ENCODE measurements at regions not wholly inside any gene's neighbourhood (a gene's known extent, or its start where the extent isn't known, plus 50 kb on each side); places are given as distances from the start of the nearest gene placed in this dataset.
"Not testable (repeated sequence)": the region's sequence is repeated elsewhere in the genome, so short reads cannot be mapped to it uniquely, and the experiment has no call there.

DNA sequence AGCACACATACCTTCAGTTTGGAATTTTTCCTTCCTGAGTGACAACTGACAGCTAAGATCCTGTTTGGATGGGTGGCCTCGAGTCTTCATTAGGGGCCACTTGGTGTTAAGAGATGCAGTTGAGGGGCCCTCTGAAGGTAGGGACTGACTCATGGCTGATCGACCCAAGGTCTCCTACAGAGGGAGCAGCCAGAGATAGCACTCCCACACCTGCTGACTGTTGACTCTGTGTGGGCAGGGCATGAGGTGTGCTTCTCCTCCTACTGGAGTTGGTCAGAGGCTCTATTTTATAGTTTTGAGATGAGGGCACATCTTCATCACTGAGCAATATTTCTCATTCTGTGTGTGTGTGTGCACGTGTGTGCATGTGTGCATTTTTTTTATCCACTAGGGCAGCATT is 378.8 kb upstream of the PODXL start:
- no peak for DNase-seq (ENCODE audit: low spot score)

GRCh38 chr7:131934452-131934851 is 378.0 kb upstream of the PODXL start:
- no peak for DNase-seq (ENCODE audit: low spot score)

GRCh38 chr7:131933751-131934289 is 377.4 kb upstream of the PODXL start:
- no peak for DNase-seq (ENCODE audit: low spot score)

DNA sequence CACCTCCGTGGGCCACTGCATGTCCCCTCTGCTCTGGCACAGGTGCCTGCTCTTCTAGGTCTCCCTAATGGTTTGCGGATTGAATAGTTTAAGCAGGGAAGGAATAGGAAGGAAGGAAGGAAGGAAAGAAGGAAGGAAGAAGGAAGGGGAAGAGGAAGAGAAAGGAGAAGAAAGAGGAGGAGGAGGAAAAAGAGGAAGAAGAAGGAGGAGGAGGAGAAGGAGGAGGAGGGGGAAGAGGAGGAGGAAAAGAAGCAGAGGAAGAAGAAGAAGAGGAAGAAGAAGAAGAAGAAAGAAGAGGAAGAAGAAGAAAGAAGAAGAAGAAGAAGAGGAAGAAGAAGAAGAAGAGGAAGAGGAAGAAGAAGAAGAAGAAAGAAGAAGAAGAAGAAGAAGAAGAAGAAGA is 376.8 kb upstream of the PODXL start:
- DNase-seq (ENCODE audit: low spot score): not testable (repeated sequence)

- DNase-seq (ENCODE audit: low spot score): no peak
These were observed 375.8 kb upstream of the PODXL start for GRCh38 chr7:131932271-131932670.

- no peak for DNase-seq (ENCODE audit: low spot score)
These were observed 374.9 kb upstream of the PODXL start for GRCh38 chr7:131931370-131931769.

DNA sequence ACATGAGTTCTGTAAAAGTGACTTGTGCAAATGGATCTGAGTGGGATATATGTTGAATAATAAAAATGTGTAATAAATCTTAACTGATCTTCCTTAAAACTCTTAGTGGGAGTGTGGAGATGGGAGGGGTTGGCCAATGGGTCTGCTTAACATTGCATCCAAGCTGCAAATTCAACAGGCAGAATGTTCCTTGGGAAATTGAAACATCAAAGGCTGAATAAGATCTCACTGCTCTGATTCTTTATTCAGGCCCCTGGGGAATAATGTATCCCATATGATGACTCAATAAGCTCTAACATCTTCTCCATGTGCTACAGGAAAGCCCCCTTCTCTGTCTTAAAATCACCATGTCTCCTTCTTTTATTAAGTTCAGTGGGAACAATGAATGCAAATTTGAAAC is 373.2 kb upstream of the PODXL start:
- DNase-seq (ENCODE audit: low spot score): no peak

- no peak for DNase-seq (ENCODE audit: low spot score)
These were observed 371.5 kb upstream of the PODXL start for GRCh38 chr7:131927770-131928423.

- no peak for DNase-seq (ENCODE audit: low spot score)
These were observed 369.2 kb upstream of the PODXL start for GRCh38 chr7:131925636-131926035.

DNA sequence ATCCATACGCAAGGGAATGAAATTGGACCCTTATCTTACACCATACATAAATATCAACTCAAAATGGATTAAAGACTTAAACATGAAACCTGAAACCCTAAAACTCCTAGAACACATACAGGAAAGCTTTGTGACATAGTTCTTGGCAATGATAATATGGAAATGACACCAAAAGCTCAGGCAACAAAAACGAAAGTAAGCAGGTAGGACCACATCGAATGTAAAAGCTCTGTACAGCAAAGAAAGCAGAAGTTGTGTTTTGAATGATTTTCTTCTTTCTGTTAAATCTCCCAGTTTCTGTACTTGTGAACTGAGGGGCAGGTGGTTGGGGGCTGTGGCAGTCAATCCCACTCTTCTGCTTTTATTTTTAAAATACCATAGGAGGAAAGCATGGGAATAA is 368.4 kb upstream of the PODXL start:
- no peak for DNase-seq (ENCODE audit: low spot score)

- DNase-seq (ENCODE audit: low spot score): not testable (repeated sequence)
These were observed 366.5 kb upstream of the PODXL start for GRCh38 chr7:131922948-131923347.

- no peak for DNase-seq (ENCODE audit: low spot score)
These were observed 364.6 kb upstream of the PODXL start for GRCh38 chr7:131921016-131921415.

- DNase-seq (ENCODE audit: low spot score): no peak
These were observed 363.7 kb upstream of the PODXL start for GRCh38 chr7:131919920-131920709.

- DNase-seq (ENCODE audit: low spot score): no peak
These were observed 354.7 kb upstream of the PODXL start for GRCh38 chr7:131911112-131911511.

DNA sequence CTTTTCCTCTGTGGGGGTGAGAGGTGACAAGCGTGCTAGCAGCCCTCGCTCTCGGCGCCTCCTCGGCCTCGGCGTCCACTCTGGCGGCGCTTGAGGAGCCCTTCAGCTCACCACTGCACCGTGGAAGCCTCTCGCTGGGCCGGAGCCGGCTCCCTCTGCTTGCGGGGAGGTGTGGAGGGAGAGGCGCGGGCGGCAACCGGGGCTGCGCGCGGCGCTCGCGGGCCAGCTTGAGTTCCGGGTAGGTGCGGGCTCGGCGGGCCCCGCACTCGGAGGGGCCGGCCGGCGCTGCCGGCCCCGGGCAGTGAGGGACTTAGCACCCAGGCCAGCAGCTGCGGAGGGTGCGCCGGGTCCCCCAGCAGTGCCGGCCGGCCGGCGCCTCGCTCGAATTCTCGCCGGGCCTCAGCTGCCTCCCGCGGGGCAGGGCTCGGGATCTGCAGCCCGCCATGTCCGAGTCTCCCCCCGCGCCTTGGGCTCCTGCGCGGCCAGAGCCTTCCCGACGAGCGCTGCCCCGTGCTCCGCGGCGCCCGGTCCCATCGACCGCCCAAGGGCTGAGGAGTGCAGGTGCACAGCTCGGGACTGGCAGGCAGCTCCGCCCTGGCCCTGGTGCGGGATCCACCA is 352.8 kb upstream of the PODXL start:
- DNase-seq (ENCODE audit: low spot score): no peak

DNA sequence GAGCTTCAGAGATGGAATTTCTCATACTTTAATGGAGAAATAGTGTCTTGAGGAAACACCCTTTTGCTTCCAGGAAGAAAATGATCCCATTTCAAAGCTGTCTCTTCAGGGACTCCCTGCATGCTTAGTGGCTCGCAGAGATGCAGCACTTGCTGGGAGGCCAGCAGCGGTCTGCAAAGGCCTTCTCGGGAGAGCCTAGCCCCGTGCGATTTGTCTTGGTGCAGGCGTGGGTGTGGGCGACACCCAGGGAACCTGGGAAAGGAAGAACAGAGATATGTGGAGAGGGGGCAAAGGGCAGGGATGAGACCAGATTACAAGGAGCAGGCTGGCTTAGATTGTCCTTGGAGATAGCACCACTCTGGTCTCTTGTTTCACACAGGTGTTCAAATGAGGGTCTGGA is 352.3 kb upstream of the PODXL start:
- no peak for DNase-seq (ENCODE audit: low spot score)

DNA sequence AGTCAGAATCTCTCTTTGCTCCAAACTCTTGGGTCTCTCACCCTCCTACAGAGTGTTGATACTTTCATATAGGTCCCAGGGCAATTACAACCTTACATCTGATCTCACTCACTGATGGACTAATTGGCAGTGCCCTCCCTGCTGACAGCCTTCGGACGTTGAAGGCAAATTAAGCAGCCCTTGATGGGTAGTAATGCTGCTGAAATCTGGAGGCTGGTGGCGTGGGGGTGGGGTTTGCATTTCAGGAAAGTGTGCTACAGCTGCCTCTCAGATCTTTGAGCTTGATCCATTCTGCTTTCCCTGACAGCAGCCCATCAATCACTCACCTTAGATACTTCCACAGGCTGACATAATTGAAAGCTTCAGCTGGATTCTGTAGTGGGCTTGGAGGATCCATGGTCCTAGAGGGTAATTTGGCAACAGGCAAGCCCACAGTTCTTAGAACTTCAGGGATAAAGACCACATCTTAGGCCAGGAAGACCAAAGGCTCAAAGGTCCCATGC is 349.1 kb upstream of the PODXL start:
- DNase-seq (ENCODE audit: low spot score): no peak

DNA sequence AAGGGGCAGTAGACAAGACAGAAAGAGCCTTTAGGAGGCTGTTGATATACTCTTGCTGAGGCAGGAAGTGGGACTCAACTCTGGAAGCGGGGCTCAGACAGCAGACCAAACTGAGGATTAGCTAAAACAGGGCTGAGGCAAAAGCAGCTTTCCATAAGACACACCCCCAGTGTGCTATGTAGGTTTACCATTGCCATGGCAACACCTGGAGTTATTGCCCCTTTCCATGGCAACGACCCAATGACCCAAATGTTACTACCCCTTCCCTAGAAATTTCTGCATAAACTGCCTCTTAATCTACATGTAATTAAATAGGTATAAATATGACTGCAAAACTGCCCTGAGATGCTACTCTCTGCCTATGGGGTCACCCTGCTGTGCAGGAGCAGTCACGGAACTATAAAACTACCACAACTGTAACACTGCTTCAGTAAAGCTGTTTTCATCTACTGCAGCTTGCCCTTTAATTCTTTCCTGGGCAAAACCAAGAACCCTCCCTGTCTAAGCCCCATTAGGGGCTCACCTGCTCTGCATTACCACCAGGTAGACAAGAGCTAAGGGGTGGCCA is 348.4 kb upstream of the PODXL start:
- no peak for DNase-seq (ENCODE audit: low spot score)

DNA sequence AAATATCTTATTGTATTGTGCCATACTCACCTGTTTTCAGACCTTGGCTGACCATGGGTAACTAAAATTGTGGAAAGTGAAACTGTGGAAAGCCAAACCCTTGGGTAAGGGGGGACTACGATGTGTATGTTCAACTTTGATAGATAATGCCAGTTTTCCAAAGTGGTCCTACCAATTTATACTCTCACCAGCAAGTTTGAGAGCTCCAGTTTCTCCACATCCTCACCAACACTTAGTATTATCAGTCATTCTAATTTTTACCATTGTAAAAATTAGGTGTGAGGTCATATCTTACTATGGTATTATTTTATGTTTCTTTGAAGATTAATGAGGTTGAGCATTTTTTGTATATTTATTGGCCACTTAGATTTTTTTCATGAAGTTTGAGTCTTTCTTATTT is 346.9 kb upstream of the PODXL start:
- no peak for DNase-seq (ENCODE audit: low spot score)

GRCh38 chr7:131900785-131901287 is 344.4 kb upstream of the PODXL start:
- no peak for DNase-seq (ENCODE audit: low spot score)

DNA sequence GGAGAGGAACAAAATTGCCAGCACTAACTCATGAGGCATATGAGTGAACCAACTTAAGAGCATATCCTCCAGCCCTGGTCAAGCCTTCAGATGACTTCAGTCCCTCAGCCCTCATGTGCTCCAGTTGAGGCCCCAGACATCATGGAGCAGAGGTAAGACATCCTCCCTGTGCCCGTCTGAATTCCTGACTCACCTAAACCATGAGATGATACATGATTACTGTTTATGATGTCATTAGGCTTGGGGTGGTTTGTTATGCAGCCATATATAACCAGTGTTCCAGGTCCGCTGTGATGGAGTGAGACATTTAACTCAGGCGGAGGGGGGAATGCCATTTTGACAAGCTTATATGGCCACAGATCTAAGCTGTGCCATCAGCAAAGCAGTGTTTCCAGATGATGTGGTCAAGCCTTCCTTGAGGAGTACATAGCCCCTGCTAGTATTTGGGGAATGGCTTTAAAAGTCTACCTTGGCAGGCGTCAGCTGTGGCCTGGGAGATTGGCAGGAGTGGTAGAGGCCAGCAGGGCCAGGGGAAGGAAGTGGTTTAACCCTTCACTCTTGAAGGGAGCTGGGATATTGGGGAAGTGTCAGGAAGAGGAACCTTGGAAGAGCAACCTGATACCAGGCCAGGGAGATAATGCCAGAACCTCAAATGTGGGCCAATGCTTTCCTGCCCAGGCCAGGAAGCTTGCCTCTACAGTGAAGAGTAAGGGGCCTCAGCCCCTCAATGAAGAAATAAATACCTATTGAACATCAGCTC is 343.0 kb upstream of the PODXL start:
- no peak for DNase-seq (ENCODE audit: low spot score)

GRCh38 chr7:131898418-131898817 is 342.0 kb upstream of the PODXL start:
- peak; percentile 45 for DNase-seq (ENCODE audit: low spot score)
